ENCODE measurements at regions not wholly inside any gene's neighbourhood (a gene's known extent, or its start where the extent isn't known, plus 50 kb on each side); places are given as distances from the start of the nearest gene placed in this dataset.
A peak's percentile ranks its signal among the peaks of the same experiment; 100 is the strongest.

GRCh38 chr2:106941372-106941993 is 55.5 kb upstream of the ST6GAL2 start:
- DNase-seq: no peak

GRCh38 chr2:106943468-106944200 is 57.7 kb upstream of the ST6GAL2 start:
- DNase-seq: no peak

- DNase-seq: no peak
Measured at GRCh38 chr2:106944215-106944614, 58.2 kb upstream of the ST6GAL2 start.

GRCh38 chr2:106948540-106948939 is 62.6 kb upstream of the ST6GAL2 start:
- DNase-seq: no peak

- DNase-seq: no peak
Measured at GRCh38 chr2:106953236-106953635, 67.3 kb upstream of the ST6GAL2 start.

GRCh38 chr2:106953779-106954178 is 67.8 kb upstream of the ST6GAL2 start:
- no peak for DNase-seq

GRCh38 chr2:106954304-106954703 is 68.3 kb upstream of the ST6GAL2 start:
- DNase-seq: no peak

- DNase-seq: peak; percentile 11 to 59
Measured at GRCh38 chr2:106956416-106956815, 70.4 kb upstream of the ST6GAL2 start.

GRCh38 chr2:106956879-106957278 is 70.9 kb upstream of the ST6GAL2 start:
- no peak for DNase-seq

GRCh38 chr2:106959975-106960682 is 74.2 kb upstream of the ST6GAL2 start:
- no peak for DNase-seq

- DNase-seq: peak; percentile 35 to 47
Measured at GRCh38 chr2:106960683-106961161, 74.8 kb upstream of the ST6GAL2 start.

- peak; percentile 71 to 80 for DNase-seq
Measured at GRCh38 chr2:106961328-106961727, 75.4 kb upstream of the ST6GAL2 start.

GRCh38 chr2:106963156-106963555 is 77.2 kb upstream of the ST6GAL2 start:
- DNase-seq: no peak

GRCh38 chr2:106963893-106964292 is 77.9 kb upstream of the ST6GAL2 start:
- DNase-seq: no peak

- no peak for DNase-seq
Measured at GRCh38 chr2:106965611-106966010, 79.6 kb upstream of the ST6GAL2 start.

- no peak for DNase-seq
Measured at GRCh38 chr2:106969777-106970176, 83.8 kb upstream of the ST6GAL2 start.

GRCh38 chr2:106970471-106971261 is 84.7 kb upstream of the ST6GAL2 start:
- DNase-seq: no peak

- no peak for DNase-seq
Measured at GRCh38 chr2:106972782-106973181, 86.8 kb upstream of the ST6GAL2 start.

GRCh38 chr2:106974891-106975290 is 88.9 kb upstream of the ST6GAL2 start:
- DNase-seq: no peak

GRCh38 chr2:106975641-106976040 is 89.7 kb upstream of the ST6GAL2 start:
- no peak for DNase-seq

GRCh38 chr2:106976548-106976947 is 90.6 kb upstream of the ST6GAL2 start:
- no peak for DNase-seq

- DNase-seq: no peak
Measured at GRCh38 chr2:106977717-106978116, 91.8 kb upstream of the ST6GAL2 start.

- no peak for DNase-seq
Measured at GRCh38 chr2:106978647-106979046, 92.7 kb upstream of the ST6GAL2 start.
